ENCODE measurements at regions not wholly inside any gene's neighbourhood (a gene's known extent, or its start where the extent isn't known, plus 50 kb on each side); places are given as distances from the start of the nearest gene placed in this dataset.

DNA sequence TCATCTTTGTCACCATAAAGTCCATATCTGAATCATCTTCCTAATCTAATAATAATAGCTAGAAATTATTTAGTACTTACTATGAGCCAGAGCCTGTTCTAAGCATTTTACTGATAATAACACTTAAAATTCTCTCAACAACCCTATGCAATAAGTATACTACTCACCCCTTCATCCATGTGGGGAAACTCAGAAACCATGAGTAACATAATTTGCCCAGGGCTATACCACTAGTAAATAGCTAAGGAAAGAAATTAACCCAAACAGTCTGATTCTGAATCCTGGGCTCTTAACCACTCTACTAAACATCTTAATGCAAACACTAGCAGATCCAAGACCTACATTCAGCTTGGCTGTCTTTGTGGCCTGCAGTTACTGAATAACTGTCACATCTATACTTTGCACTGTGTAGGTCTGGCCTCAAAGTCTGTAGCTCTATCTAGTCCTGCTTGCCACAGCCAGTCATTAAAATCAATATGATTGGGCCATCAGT, 394.8 kb upstream of the ESRRG start:
- TF ChIP-seq, protein P1, sequence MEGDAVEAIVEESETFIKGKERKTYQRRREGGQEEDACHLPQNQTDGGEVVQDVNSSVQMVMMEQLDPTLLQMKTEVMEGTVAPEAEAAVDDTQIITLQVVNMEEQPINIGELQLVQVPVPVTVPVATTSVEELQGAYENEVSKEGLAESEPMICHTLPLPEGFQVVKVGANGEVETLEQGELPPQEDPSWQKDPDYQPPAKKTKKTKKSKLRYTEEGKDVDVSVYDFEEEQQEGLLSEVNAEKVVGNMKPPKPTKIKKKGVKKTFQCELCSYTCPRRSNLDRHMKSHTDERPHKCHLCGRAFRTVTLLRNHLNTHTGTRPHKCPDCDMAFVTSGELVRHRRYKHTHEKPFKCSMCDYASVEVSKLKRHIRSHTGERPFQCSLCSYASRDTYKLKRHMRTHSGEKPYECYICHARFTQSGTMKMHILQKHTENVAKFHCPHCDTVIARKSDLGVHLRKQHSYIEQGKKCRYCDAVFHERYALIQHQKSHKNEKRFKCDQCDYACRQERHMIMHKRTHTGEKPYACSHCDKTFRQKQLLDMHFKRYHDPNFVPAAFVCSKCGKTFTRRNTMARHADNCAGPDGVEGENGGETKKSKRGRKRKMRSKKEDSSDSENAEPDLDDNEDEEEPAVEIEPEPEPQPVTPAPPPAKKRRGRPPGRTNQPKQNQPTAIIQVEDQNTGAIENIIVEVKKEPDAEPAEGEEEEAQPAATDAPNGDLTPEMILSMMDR (IDR thresholded peaks at IDR 0.05) = no peak
- no peak for TF ChIP-seq POLR2A (IDR thresholded peaks at IDR 0.05)
